Gastrocnemius medialis (tissue), 4 donors: ENCODE measurements at regions not wholly inside any gene's neighbourhood (a gene's known extent, or its start where the extent isn't known, plus 50 kb on each side); places are given as distances from the start of the nearest gene placed in this dataset.
"Not testable (repeated sequence)": the region's sequence is repeated elsewhere in the genome, so short reads cannot be mapped to it uniquely, and the experiment has no call there.

Experiments used
- CTCF ChIP-seq, 5 experiments: fragments of 450-650 bp in 3 of 5; fragments of 200-600 bp in 2 of 5; sonication (generic) in 2 of 5; IDR thresholded peaks in 4 of 5; conservative IDR thresholded peaks in 1 of 5; 1 replicate in 4 of 5; 2 replicates in 1 of 5; pipeline ENCODE4 v1.5.1; 2016 to 2019; ENCODE audit warnings: antibody characterized with exemption in 5 of 5, mild to moderate bottlenecking in 3 of 5, moderate library complexity in 3 of 5
- POLR2A ChIP-seq, 2 donors: fragments of 450-650 bp; IDR thresholded peaks; one replicate each; pipeline ENCODE4 v1.6.1; 2017; ENCODE audit warnings: antibody characterized with exemption in 2 of 2, mild to moderate bottlenecking in 2 of 2, moderate library complexity in 2 of 2

GRCh38 chr4:10213481-10213880, 96.9 kb upstream of the WDR1 start:
- not testable (repeated sequence) for TF ChIP-seq POLR2A (IDR thresholded peaks at IDR 0.05); CTCF (IDR thresholded peaks at IDR 0.05 in 4 of 5, conservative IDR thresholded peaks at IDR 0.05 in 1 of 5)
